Neural cell (in vitro differentiated cells): ENCODE measurements at regions not wholly inside any gene's neighbourhood (a gene's known extent, or its start where the extent isn't known, plus 50 kb on each side); places are given as distances from the start of the nearest gene placed in this dataset.
A peak's percentile ranks its signal among the peaks of the same experiment; 100 is the strongest.

Experiments
- H2AFZ ChIP-seq: fragments of 200-600, 300-800 bp; sonication (generic), shearing (Covaris generic); 2 replicates; pipeline ENCODE4 v1.6.0; 2014; ENCODE audit warnings: low read depth, mild to moderate bottlenecking, antibody characterized with exemption, low read length, moderate library complexity
- H3F3A ChIP-seq: fragments of 200-600 bp; shearing (Covaris generic); 2 replicates; pipeline ENCODE4 v1.6.1; 2016; ENCODE audit warnings: mild to moderate bottlenecking, moderate library complexity, mixed read lengths, antibody characterized with exemption, low read length; ENCODE audit not compliant: insufficient read depth, poor library complexity, severe bottlenecking
- H3K27ac ChIP-seq: fragments of 200-600, 300-800 bp; sonication (generic), shearing (Covaris generic); 2 replicates; pipeline ENCODE4 v1.5.1; 2014; ENCODE audit warnings: mild to moderate bottlenecking, low read length, moderate library complexity
- H3K27me3 ChIP-seq: fragments of 300-800, 200-600 bp; sonication (generic), shearing (Covaris generic); 2 replicates; pipeline ENCODE4 v1.6.0; 2014; ENCODE audit warnings: mild to moderate bottlenecking, low read depth, low read length, moderate library complexity; ENCODE audit not compliant: insufficient read depth
- H3K36me3 ChIP-seq: fragments of 300-800, 200-600 bp; sonication (generic), shearing (Covaris generic); 2 replicates; pipeline ENCODE4 v1.5.1; 2014; ENCODE audit warnings: mild to moderate bottlenecking, antibody characterized with exemption, low read length, moderate library complexity; ENCODE audit not compliant: insufficient read depth
- H3K4me2 ChIP-seq: fragments of 300-800, 200-600 bp; sonication (generic), shearing (Covaris generic); 2 replicates; pipeline ENCODE4 v1.6.0; 2014; ENCODE audit warnings: mild to moderate bottlenecking, low read length
- H3K4me3 ChIP-seq: fragments of 300-800, 200-600 bp; sonication (generic), shearing (Covaris generic); 2 replicates; pipeline ENCODE4 v1.5.1; 2014; ENCODE audit warnings: mild to moderate bottlenecking, low read length, moderate library complexity
- H3K79me2 ChIP-seq: fragments of 200-600 bp; shearing (Covaris generic); replicated peaks from 2 replicates; pipeline ENCODE4 v1.6.0; 2014; ENCODE audit warnings: mild to moderate bottlenecking, low read length, moderate library complexity; ENCODE audit not compliant: insufficient read depth
- H3K9ac ChIP-seq: fragments of 300-800, 200-600 bp; sonication (generic), shearing (Covaris generic); 2 replicates; pipeline ENCODE4 v1.6.1; 2016; ENCODE audit warnings: mild to moderate bottlenecking, low read length, mixed read lengths
- H3K9me2 ChIP-seq: fragments of 200-600 bp; shearing (Covaris generic); 2 replicates; pipeline ENCODE4 v1.6.1; 2016; ENCODE audit warnings: mild to moderate bottlenecking, low read length, mixed read lengths; ENCODE audit not compliant: insufficient read depth
- H3K9me3 ChIP-seq: fragments of 200-600, 300-800 bp; sonication (generic), shearing (Covaris generic); 2 replicates; pipeline ENCODE4 v1.6.1; 2016; ENCODE audit warnings: mild to moderate bottlenecking, mixed run types, low read length, moderate library complexity, mixed read lengths
- H4K20me1 ChIP-seq: fragments of 200-600 bp; shearing (Covaris generic); 2 replicates; pipeline ENCODE4 v1.6.1; 2016; ENCODE audit warnings: mild to moderate bottlenecking, mixed run types; ENCODE audit not compliant: insufficient read depth
- EP300 ChIP-seq: fragments of 450-650 bp; conservative IDR thresholded peaks from 2 replicates; pipeline ENCODE4 v1.6.1; 2014; ENCODE audit warnings: antibody characterized with exemption, mild to moderate bottlenecking, moderate library complexity; ENCODE audit not compliant: poor library complexity, severe bottlenecking
- EZH2 ChIP-seq: fragments of 200-600, 300-800 bp; shearing (Covaris generic), sonication (generic); IDR thresholded peaks from 2 replicates; pipeline ENCODE4 v1.6.1; 2014; ENCODE audit warnings: antibody characterized with exemption, low read length, borderline replicate concordance, mild to moderate bottlenecking; ENCODE audit not compliant: insufficient read depth, poor library complexity, severe bottlenecking
- MXI1 ChIP-seq: fragments of 450-650 bp; conservative IDR thresholded peaks from 2 replicates; pipeline ENCODE4 v1.6.1; 2014; ENCODE audit warnings: antibody characterized with exemption, mild to moderate bottlenecking; ENCODE audit not compliant: poor library complexity, severe bottlenecking
- POLR2AphosphoS5 ChIP-seq: IDR thresholded peaks from 2 replicates; pipeline ENCODE4 v1.6.1; 2012
- RAD21 ChIP-seq: fragments of 450-650 bp; conservative IDR thresholded peaks from 2 replicates; pipeline ENCODE4 v1.6.1; 2014; ENCODE audit warnings: antibody characterized with exemption, mild to moderate bottlenecking, moderate library complexity
- SMC3 ChIP-seq: fragments of 450-650 bp; conservative IDR thresholded peaks from 2 replicates; pipeline ENCODE4 v1.6.1; 2014; ENCODE audit warnings: antibody characterized with exemption, mild to moderate bottlenecking, moderate library complexity; ENCODE audit not compliant: poor library complexity
- TAF1 ChIP-seq: IDR thresholded peaks from 2 replicates; pipeline ENCODE4 v1.6.1; 2012; ENCODE audit warnings: low read depth
- TF ChIP-seq, protein P1 (sequence below): IDR thresholded peaks from 2 replicates; pipeline ENCODE4 v1.6.1; 2012; ENCODE audit warnings: borderline replicate concordance
- TF ChIP-seq, protein P2 (sequence below): fragments of 450-650 bp; IDR thresholded peaks from 2 replicates; pipeline ENCODE4 v1.5.1; 2014; ENCODE audit warnings: antibody characterized with exemption, mild to moderate bottlenecking, moderate library complexity; ENCODE audit not compliant: poor library complexity, severe bottlenecking

DNA sequence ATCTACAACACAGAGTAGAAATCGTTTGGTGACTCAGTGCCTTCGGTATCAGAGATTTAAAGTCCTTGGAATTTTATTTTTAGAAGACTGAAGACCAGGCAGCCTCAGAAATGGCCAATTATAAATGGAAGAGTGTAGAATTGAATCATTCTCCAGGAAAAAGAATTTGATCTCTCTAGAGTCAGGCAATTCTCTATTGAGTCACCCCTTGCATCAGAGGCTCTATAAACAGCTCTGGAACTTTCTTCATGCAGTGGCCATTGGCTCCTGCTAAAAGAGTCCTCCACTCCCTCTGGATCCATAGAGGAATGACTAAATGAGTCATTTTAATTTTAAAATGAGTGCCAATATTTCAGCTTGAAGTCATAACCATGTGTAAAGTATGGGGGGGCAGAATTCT lies 816.2 kb downstream of the TDRD15 start:
- Histone ChIP-seq H3K9me2 (no peaks in the 10 kb centered on the region), H3K9me3 (no peaks in the 10 kb centered on the region), H3K27ac (peak overlapping the region; percentile 44), H3K4me2 (no peak overlapping the region), H3K79me2 (no peaks in the 10 kb centered on the region), H4K20me1 (no peaks in the 10 kb centered on the region), H3K27me3 (no peaks in the 10 kb centered on the region), H2AFZ (no peak overlapping the region), H3F3A (no peaks in the 10 kb centered on the region), H3K4me3 (no peak overlapping the region), H3K9ac (no peak overlapping the region), H3K36me3 (no peaks in the 10 kb centered on the region)
- TF ChIP-seq, protein P1, sequence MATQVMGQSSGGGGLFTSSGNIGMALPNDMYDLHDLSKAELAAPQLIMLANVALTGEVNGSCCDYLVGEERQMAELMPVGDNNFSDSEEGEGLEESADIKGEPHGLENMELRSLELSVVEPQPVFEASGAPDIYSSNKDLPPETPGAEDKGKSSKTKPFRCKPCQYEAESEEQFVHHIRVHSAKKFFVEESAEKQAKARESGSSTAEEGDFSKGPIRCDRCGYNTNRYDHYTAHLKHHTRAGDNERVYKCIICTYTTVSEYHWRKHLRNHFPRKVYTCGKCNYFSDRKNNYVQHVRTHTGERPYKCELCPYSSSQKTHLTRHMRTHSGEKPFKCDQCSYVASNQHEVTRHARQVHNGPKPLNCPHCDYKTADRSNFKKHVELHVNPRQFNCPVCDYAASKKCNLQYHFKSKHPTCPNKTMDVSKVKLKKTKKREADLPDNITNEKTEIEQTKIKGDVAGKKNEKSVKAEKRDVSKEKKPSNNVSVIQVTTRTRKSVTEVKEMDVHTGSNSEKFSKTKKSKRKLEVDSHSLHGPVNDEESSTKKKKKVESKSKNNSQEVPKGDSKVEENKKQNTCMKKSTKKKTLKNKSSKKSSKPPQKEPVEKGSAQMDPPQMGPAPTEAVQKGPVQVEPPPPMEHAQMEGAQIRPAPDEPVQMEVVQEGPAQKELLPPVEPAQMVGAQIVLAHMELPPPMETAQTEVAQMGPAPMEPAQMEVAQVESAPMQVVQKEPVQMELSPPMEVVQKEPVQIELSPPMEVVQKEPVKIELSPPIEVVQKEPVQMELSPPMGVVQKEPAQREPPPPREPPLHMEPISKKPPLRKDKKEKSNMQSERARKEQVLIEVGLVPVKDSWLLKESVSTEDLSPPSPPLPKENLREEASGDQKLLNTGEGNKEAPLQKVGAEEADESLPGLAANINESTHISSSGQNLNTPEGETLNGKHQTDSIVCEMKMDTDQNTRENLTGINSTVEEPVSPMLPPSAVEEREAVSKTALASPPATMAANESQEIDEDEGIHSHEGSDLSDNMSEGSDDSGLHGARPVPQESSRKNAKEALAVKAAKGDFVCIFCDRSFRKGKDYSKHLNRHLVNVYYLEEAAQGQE: no peak
- TF ChIP-seq EP300: no peak
- TF ChIP-seq, protein P2, sequence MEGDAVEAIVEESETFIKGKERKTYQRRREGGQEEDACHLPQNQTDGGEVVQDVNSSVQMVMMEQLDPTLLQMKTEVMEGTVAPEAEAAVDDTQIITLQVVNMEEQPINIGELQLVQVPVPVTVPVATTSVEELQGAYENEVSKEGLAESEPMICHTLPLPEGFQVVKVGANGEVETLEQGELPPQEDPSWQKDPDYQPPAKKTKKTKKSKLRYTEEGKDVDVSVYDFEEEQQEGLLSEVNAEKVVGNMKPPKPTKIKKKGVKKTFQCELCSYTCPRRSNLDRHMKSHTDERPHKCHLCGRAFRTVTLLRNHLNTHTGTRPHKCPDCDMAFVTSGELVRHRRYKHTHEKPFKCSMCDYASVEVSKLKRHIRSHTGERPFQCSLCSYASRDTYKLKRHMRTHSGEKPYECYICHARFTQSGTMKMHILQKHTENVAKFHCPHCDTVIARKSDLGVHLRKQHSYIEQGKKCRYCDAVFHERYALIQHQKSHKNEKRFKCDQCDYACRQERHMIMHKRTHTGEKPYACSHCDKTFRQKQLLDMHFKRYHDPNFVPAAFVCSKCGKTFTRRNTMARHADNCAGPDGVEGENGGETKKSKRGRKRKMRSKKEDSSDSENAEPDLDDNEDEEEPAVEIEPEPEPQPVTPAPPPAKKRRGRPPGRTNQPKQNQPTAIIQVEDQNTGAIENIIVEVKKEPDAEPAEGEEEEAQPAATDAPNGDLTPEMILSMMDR: no peak
- TF ChIP-seq POLR2AphosphoS5: no peak
- no peak for TF ChIP-seq MXI1
- no peak for TF ChIP-seq SMC3
- no peak for TF ChIP-seq EZH2
- no peak for TF ChIP-seq TAF1
- TF ChIP-seq RAD21: no peak

DNA sequence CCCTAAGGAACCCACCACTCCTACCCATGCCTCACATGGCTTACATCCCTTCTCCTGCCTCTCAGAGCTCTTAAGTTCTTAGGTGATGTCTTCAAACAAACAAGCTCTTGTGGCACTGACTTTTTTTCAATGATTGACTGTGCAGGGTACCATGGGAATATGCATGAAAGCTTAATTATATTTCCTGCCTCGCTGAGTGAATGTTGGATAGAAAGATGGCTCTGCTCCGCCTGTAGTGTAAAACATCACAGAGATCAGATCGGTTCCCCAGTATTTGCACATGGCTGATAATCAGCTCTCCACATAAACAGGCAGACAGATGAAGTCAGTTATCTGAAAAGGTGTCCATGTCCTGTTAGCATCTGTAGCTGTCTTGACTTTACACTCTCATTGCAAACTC lies 820.8 kb downstream of the TDRD15 start:
- H3K9ac ChIP-seq: peak overlapping the region; percentile 47
- H3K4me3 ChIP-seq: peak overlapping the region; percentile 33
- peak; percentile 55 for TF ChIP-seq SMC3
- TF ChIP-seq EP300: peak; percentile 95
- peak; percentile 48 for TF ChIP-seq MXI1
- no peak for TF ChIP-seq EZH2
- TF ChIP-seq, protein P1: no peak
- TF ChIP-seq POLR2AphosphoS5: peak; percentile 95
- TF ChIP-seq RAD21: peak; percentile 49
- TF ChIP-seq TAF1: no peak
- TF ChIP-seq, protein P2: no peak
- H3K27me3 ChIP-seq: no peaks in the 10 kb centered on the region
- no peaks in the 10 kb centered on the region for H3K9me2 ChIP-seq
- H2AFZ ChIP-seq: no peak overlapping the region
- no peaks in the 10 kb centered on the region for H4K20me1 ChIP-seq
- no peaks in the 10 kb centered on the region for H3F3A ChIP-seq
- H3K9me3 ChIP-seq: no peaks in the 10 kb centered on the region
- H3K4me2 ChIP-seq: peak overlapping the region; percentile 37
- H3K27ac ChIP-seq: peak overlapping the region; percentile 90
- H3K79me2 ChIP-seq: no peaks in the 10 kb centered on the region
- H3K36me3 ChIP-seq: no peaks in the 10 kb centered on the region
